ENCODE measurements at regions not wholly inside any gene's neighbourhood (a gene's known extent, or its start where the extent isn't known, plus 50 kb on each side); places are given as distances from the start of the nearest gene placed in this dataset.
A peak's percentile ranks its signal among the peaks of the same experiment; 100 is the strongest.

- no peak overlapping the region for H3K56ac ChIP-seq (replicated peaks; ENCODE audit: insufficient read length, low read depth, low read length)
- H3K79me1 ChIP-seq (ENCODE audit: low read depth, low read length), result no peaks in the 10 kb centered on the region
- WGBS, 2 experiments (ENCODE audit: extremely low coverage in 1 of 2, insufficient coverage in 1 of 2, insufficient read length in 1 of 2, insufficient replicate concordance in 2 of 2, low coverage in 1 of 2, low lambda C conversion rate in 2 of 2, missing lambda C conversion rate in 1 of 2), result 10% methylated on average over 2 of the region's 2 CpGs; no CpG with 5 or more reads in 1 of the 2 experiments
- H2BK5ac ChIP-seq (ENCODE audit: low read depth, low read length), result no peak overlapping the region
- no peak overlapping the region for H3K23ac ChIP-seq (ENCODE audit: insufficient read length)
- no peaks in the 10 kb centered on the region for H3K9me3 ChIP-seq (ENCODE audit: insufficient read depth in 2 of 2, low read depth in 1 of 2, low read length in 1 of 2)
- H3K18ac ChIP-seq (ENCODE audit: extremely low read depth, low read length), result no peak overlapping the region
- no peak overlapping the region for H2AK5ac ChIP-seq (ENCODE audit: low read depth, low read length)
- no peak overlapping the region for H4K91ac ChIP-seq (replicated peaks; ENCODE audit: insufficient read length, low read length)
- FAIRE-seq (peak; percentile 91), DNase-seq (ENCODE audit: low read depth in 1 of 2, low spot score in 2 of 2) (peak in 1 of 2 experiments; percentile 10)
- no peak overlapping the region for H3K9ac ChIP-seq (replicated peaks in 1 of 4; ENCODE audit: extremely low read depth in 1 of 4, low read depth in 3 of 4, low read length in 3 of 4)
- no peaks in the 10 kb centered on the region for H3K36me3 ChIP-seq (ENCODE audit: control insufficient read depth in 2 of 4, insufficient read depth in 4 of 4, low read length in 3 of 4)
- no peak overlapping the region for H3K27ac ChIP-seq (ENCODE audit: low read depth, low read length)
- H2BK12ac ChIP-seq (ENCODE audit: low read depth, low read length), result no peak overlapping the region
- no peak overlapping the region for H2BK120ac ChIP-seq (replicated peaks; ENCODE audit: low read depth, low read length)
- H3K14ac ChIP-seq (ENCODE audit: insufficient read length), result no peak overlapping the region
- CTCF ChIA-PET (ENCODE audit: partially characterized antibody), result interaction anchor here (0.6 kb wide), 1 partner anchor 392 kb away, joined by 3 read pairs; no protein-coding TSS in a partner anchor
- no peak overlapping the region for H4K8ac ChIP-seq (ENCODE audit: extremely low read depth, insufficient read depth, low read length)
- no peak overlapping the region for H2BK20ac ChIP-seq (ENCODE audit: low read length)
- POLR2A ChIA-PET (ENCODE audit: partially characterized antibody), result no interaction called here
- H3K4me2 ChIP-seq (ENCODE audit: insufficient read depth in 1 of 2, low read depth in 2 of 2, low read length in 2 of 2), result no peak overlapping the region
- no peaks in the 10 kb centered on the region for H3K23me2 ChIP-seq (ENCODE audit: low read depth, low read length)
- no peak overlapping the region for H2AFZ ChIP-seq (ENCODE audit: low read length)
- H4K5ac ChIP-seq (ENCODE audit: insufficient read length, low read depth, low read length), result no peak overlapping the region
- H3K4me1 ChIP-seq (replicated peaks in 1 of 4; ENCODE audit: control insufficient read depth in 3 of 4, insufficient read depth in 4 of 4, low read length in 3 of 4), result peaks cover 0 to 4% (median 0%) of the 10 kb centered on the region in 4 experiments; a peak in 1 of 7 replicates
- peaks cover 1 to 6% of the 10 kb centered on the region in 2 experiments for H4K20me1 ChIP-seq (replicated peaks in 1 of 2; ENCODE audit: control insufficient read depth in 1 of 2, insufficient read depth in 2 of 2, low read length in 2 of 2)
- no peak overlapping the region for H3K4me3 ChIP-seq (ENCODE audit: extremely low read depth in 1 of 4, insufficient read depth in 2 of 4, low read depth in 3 of 4, low read length in 4 of 4)
- no peak overlapping the region for H2BK15ac ChIP-seq (ENCODE audit: low read length)
- no peak overlapping the region for H3K4ac ChIP-seq (replicated peaks; ENCODE audit: insufficient read length, low read depth, low read length)
- peaks cover 40 to 72% (median 63%) of the 10 kb centered on the region in 4 experiments for H3K27me3 ChIP-seq (replicated peaks in 1 of 4; ENCODE audit: control insufficient read depth in 3 of 4, extremely low read depth in 1 of 4, insufficient read depth in 3 of 4, low read length in 3 of 4)
- no peaks in the 10 kb centered on the region for H3K79me2 ChIP-seq (ENCODE audit: control insufficient read depth in 1 of 2, insufficient read depth in 2 of 2, low read length in 2 of 2)
- TF ChIP-seq RFX5 (IDR thresholded peaks at IDR 0.05; ENCODE audit: borderline replicate concordance, low read depth, low read length) (no peak), SAP30 (IDR thresholded peaks at IDR 0.05; ENCODE audit: insufficient read depth, insufficient replicate concordance, low read length) (no peak), TEAD4 (IDR thresholded peaks at IDR 0.05; ENCODE audit: low read depth, low read length) (peak; percentile 33; the same call in 1 of the 2 replicates)
- TF ChIP-seq, protein P1, sequence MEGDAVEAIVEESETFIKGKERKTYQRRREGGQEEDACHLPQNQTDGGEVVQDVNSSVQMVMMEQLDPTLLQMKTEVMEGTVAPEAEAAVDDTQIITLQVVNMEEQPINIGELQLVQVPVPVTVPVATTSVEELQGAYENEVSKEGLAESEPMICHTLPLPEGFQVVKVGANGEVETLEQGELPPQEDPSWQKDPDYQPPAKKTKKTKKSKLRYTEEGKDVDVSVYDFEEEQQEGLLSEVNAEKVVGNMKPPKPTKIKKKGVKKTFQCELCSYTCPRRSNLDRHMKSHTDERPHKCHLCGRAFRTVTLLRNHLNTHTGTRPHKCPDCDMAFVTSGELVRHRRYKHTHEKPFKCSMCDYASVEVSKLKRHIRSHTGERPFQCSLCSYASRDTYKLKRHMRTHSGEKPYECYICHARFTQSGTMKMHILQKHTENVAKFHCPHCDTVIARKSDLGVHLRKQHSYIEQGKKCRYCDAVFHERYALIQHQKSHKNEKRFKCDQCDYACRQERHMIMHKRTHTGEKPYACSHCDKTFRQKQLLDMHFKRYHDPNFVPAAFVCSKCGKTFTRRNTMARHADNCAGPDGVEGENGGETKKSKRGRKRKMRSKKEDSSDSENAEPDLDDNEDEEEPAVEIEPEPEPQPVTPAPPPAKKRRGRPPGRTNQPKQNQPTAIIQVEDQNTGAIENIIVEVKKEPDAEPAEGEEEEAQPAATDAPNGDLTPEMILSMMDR (IDR thresholded peaks at IDR 0.05; ENCODE audit: control extremely low read depth in 1 of 3, insufficient read depth in 1 of 3, low read depth in 1 of 3, low read length in 3 of 3), result no peak
These were observed 810.2 kb upstream of the LRATD1 start for GRCh38 chr2:13822365-13822764.

Data from H1 (cell line).